ENCODE measurements at regions not wholly inside any gene's neighbourhood (a gene's known extent, or its start where the extent isn't known, plus 50 kb on each side); places are given as distances from the start of the nearest gene placed in this dataset.

DNA sequence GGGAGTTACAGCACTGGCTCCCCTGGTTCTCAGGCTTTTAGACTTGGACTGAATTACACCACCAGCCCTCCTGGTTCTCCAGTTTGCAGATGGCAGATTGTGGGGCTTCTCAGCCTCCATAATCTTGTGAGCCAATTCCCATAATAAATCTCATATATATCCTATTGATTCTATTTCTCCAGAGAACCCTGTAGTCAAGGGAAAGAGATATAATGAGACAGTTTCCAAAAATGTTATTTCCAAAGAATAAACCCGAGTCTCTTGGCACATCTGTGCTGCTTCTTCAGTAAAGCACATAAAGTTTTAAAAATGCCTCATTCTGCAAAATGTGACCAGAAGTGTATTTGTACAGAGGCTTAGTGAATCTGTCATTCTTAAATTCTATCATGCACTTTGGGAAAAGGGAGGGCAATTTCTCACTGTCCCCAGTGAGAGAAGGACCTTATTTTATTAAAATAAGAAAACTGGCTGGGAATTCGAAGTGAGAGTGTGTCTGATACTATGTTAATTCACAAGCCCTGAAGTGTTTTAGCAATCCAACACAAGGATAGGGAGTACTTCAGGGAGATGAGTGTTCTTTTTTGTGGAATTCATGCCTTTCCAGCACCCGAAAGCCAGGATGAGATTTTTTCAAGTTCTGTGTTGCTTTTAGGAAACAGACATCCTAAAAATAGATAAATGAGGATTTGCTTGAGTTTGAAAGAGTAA, 282.4 kb upstream of the CHAC2 start:
- Histone ChIP-seq H3K9me3 (no peaks in the 10 kb centered on the region), H3K27me3 (no peaks in the 10 kb centered on the region), H3K4me1 (no peaks in the 10 kb centered on the region), H3K27ac (no peak overlapping the region), H3K36me3 (no peaks in the 10 kb centered on the region), H3K4me3 (no peak overlapping the region)
- DNase-seq = no peak
- TF ChIP-seq POLR2A (IDR thresholded peaks at IDR 0.05) (no peak), CTCF (IDR thresholded peaks at IDR 0.05) (no peak)
- intact Hi-C loops (cut with DNase I; ENCODE audit: low total_unique reads) = no loop called here

- Histone ChIP-seq H3K4me1 (no peaks in the 10 kb centered on the region), H3K9me3 (no peaks in the 10 kb centered on the region), H3K27ac (no peak overlapping the region), H3K27me3 (no peaks in the 10 kb centered on the region), H3K4me3 (no peak overlapping the region), H3K36me3 (no peaks in the 10 kb centered on the region)
- intact Hi-C loops (cut with DNase I; ENCODE audit: low total_unique reads) = no loop called here
- TF ChIP-seq POLR2A (IDR thresholded peaks at IDR 0.05) = no peak
- TF ChIP-seq CTCF (IDR thresholded peaks at IDR 0.05) = no peak
- no peak for DNase-seq
Measured at GRCh38 chr2:53484531-53484930, 283.1 kb upstream of the CHAC2 start.

DNA sequence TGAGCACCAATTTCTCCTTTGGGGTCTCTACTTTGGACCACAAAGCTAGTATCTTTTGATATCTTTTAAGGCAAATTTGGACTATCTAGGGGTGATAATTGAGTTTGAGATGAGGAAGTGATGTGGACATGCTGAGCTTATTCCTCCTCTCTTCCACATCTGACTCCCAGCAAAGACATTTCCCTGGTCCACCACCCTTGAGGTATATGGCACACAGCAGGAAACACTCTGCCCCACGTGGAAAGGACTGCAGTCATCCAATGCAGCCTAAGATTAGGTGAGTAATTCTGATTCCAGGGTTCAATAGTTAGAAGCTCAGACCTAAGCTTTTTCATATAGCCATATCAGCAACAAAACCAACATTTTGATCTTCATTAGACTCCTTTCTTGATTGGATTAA, 290.1 kb upstream of the CHAC2 start:
- no peak overlapping the region for H3K27ac ChIP-seq
- H3K27me3 ChIP-seq = no peaks in the 10 kb centered on the region
- H3K9me3 ChIP-seq = no peaks in the 10 kb centered on the region
- H3K4me1 ChIP-seq = no peaks in the 10 kb centered on the region
- DNase-seq = no peak
- TF ChIP-seq CTCF (IDR thresholded peaks at IDR 0.05) (no peak), POLR2A (IDR thresholded peaks at IDR 0.05) (no peak)
- no peaks in the 10 kb centered on the region for H3K36me3 ChIP-seq
- H3K4me3 ChIP-seq = no peak overlapping the region
- intact Hi-C loops (cut with DNase I; ENCODE audit: low total_unique reads) = no loop called here

- TF ChIP-seq POLR2A (IDR thresholded peaks at IDR 0.05) (no peak), CTCF (IDR thresholded peaks at IDR 0.05) (no peak)
- intact Hi-C loops (cut with DNase I; ENCODE audit: low total_unique reads) = no loop called here
- no peak for DNase-seq
- Histone ChIP-seq H3K4me1 (no peaks in the 10 kb centered on the region), H3K27ac (no peak overlapping the region), H3K4me3 (no peak overlapping the region), H3K9me3 (no peaks in the 10 kb centered on the region), H3K27me3 (no peaks in the 10 kb centered on the region), H3K36me3 (no peaks in the 10 kb centered on the region)
Measured at GRCh38 chr2:53476834-53477233, 290.8 kb upstream of the CHAC2 start.

DNA sequence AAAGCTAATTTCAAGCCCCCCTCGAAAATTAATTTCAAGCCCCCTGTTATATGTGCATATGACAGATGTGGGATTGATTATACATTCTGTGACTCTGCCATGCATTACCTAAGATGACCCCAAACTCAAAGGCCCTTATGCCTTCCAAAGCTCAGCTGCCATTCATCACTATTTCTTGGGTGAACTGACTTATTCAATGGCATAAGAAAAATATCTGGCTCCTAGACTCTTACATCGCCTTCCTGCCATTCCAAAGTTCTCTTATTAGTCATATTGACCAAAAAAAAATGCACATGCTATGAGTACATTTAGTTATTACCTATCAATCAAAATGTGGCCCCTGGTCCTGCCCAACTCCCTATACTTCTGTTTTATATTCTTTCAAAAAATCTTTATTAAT, 291.8 kb upstream of the CHAC2 start:
- H3K27me3 ChIP-seq = no peaks in the 10 kb centered on the region
- H3K27ac ChIP-seq = no peak overlapping the region
- TF ChIP-seq CTCF (IDR thresholded peaks at IDR 0.05) (no peak), POLR2A (IDR thresholded peaks at IDR 0.05) (no peak)
- H3K4me3 ChIP-seq = no peak overlapping the region
- H3K9me3 ChIP-seq = no peaks in the 10 kb centered on the region
- no peaks in the 10 kb centered on the region for H3K4me1 ChIP-seq
- DNase-seq = no peak
- no peaks in the 10 kb centered on the region for H3K36me3 ChIP-seq
- intact Hi-C loops (cut with DNase I; ENCODE audit: low total_unique reads) = no loop called here
